ENCODE measurements at regions not wholly inside any gene's neighbourhood (a gene's known extent, or its start where the extent isn't known, plus 50 kb on each side); places are given as distances from the start of the nearest gene placed in this dataset.

DNA sequence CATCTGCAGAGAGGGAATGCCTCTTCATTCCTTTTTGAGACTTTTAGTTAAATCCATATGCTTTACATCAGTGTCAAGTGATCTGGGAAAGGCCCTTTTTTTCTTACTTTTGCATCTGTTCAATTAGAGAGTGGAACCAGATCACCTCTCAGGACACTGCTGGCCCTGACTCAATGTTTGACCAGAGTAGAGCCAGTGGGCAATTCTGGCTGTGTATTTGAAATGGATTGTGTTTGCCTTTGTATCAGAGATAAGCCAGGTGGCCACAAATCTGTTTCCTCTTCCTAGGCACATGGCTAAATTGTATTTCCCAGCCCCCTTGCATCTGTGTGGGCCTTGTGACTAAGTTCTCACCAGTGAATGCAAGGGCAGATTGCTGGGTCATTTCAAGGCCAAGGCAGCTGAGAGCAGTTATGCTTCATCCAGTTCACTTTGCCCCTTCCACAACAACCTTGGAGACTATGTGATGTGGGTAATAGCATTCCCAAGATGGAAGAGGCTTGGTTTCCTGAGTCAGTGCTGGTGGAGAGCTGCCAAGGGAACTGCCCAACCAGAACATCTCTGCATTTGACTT lies 75.6 kb upstream of the CACNA2D3 start:
- no peak for DNase-seq (ENCODE audit: low read depth, low spot score)
- H3K36me3 ChIP-seq (ENCODE audit: control insufficient read depth, insufficient read depth, low read length): no peaks in the 10 kb centered on the region
- intact Hi-C loops (cut with micrococcal nuclease; ENCODE audit: unreplicated experiment): no loop called here
- no peaks in the 10 kb centered on the region for H3K27me3 ChIP-seq (ENCODE audit: control insufficient read depth, insufficient read depth, low read length)
- H3K27ac ChIP-seq (ENCODE audit: low read length): no peak overlapping the region
- ChIA-PET POLR2A (no interaction called here), CTCF (no interaction called here)
- no peak overlapping the region for H3K4me3 ChIP-seq (ENCODE audit: low read depth in 2 of 2, low read length in 2 of 2)
- no peaks in the 10 kb centered on the region for H3K4me1 ChIP-seq (ENCODE audit: control insufficient read depth, insufficient read depth, low read length)
- in situ Hi-C loops (cut with HindIII; ENCODE audit: low pct_unique_long_range_greater_than_20kb, low sequenced_read_pairs): no loop called here
- H3K9me3 ChIP-seq (ENCODE audit: control insufficient read depth, insufficient read depth, low read depth, low read length): no peaks in the 10 kb centered on the region
- TF ChIP-seq REST (IDR thresholded peaks at IDR 0.05; ENCODE audit: insufficient read depth in 1 of 2, low read depth in 2 of 2, low read length in 1 of 2) (no peak), SIN3A (IDR thresholded peaks at IDR 0.05; ENCODE audit: borderline replicate concordance, insufficient read depth, low read depth, low read length) (no peak), POLR2AphosphoS5 (IDR thresholded peaks at IDR 0.05; ENCODE audit: low read depth, low read length) (no peak), CTCF (IDR thresholded peaks at IDR 0.05) (no peak), TCF7L2 (IDR thresholded peaks at IDR 0.05; ENCODE audit: low read depth, low read length) (no peak)
- no TSS peak for BruUV-seq (replicated peaks)
- no peak for ATAC-seq

GRCh38 chr3:54045061-54045815 lies 77.1 kb upstream of the CACNA2D3 start:
- Histone ChIP-seq H3K9me3 (ENCODE audit: control insufficient read depth, insufficient read depth, low read depth, low read length) (no peaks in the 10 kb centered on the region), H3K27me3 (ENCODE audit: control insufficient read depth, insufficient read depth, low read length) (no peaks in the 10 kb centered on the region), H3K4me3 (ENCODE audit: low read depth in 2 of 2, low read length in 2 of 2) (no peak overlapping the region), H3K27ac (ENCODE audit: low read length) (no peak overlapping the region), H3K4me1 (ENCODE audit: control insufficient read depth, insufficient read depth, low read length) (no peaks in the 10 kb centered on the region), H3K36me3 (ENCODE audit: control insufficient read depth, insufficient read depth, low read length) (no peaks in the 10 kb centered on the region)
- no peak for TF ChIP-seq SIN3A (IDR thresholded peaks at IDR 0.05; ENCODE audit: borderline replicate concordance, insufficient read depth, low read depth, low read length)
- TF ChIP-seq POLR2AphosphoS5 (IDR thresholded peaks at IDR 0.05; ENCODE audit: low read depth, low read length): no peak
- TF ChIP-seq CTCF (IDR thresholded peaks at IDR 0.05): no peak
- TF ChIP-seq TCF7L2 (IDR thresholded peaks at IDR 0.05; ENCODE audit: low read depth, low read length): no peak
- no peak for TF ChIP-seq REST (IDR thresholded peaks at IDR 0.05; ENCODE audit: insufficient read depth in 1 of 2, low read depth in 2 of 2, low read length in 1 of 2)
- BruUV-seq (replicated peaks): no TSS peak
- intact Hi-C loops (cut with micrococcal nuclease; ENCODE audit: unreplicated experiment) (no loop called here), in situ Hi-C loops (cut with HindIII; ENCODE audit: low pct_unique_long_range_greater_than_20kb, low sequenced_read_pairs) (no loop called here)
- DNase-seq (ENCODE audit: low read depth, low spot score) (no peak), ATAC-seq (no peak)
- ChIA-PET POLR2A (no interaction called here), CTCF (interaction anchor here (0.6 kb wide), 1 partner anchor 12 kb away, joined by 5 read pairs; no protein-coding TSS in a partner anchor)
